ENCODE measurements at regions not wholly inside any gene's neighbourhood (a gene's known extent, or its start where the extent isn't known, plus 50 kb on each side); places are given as distances from the start of the nearest gene placed in this dataset.
A peak's percentile ranks its signal among the peaks of the same experiment; 100 is the strongest.

DNA sequence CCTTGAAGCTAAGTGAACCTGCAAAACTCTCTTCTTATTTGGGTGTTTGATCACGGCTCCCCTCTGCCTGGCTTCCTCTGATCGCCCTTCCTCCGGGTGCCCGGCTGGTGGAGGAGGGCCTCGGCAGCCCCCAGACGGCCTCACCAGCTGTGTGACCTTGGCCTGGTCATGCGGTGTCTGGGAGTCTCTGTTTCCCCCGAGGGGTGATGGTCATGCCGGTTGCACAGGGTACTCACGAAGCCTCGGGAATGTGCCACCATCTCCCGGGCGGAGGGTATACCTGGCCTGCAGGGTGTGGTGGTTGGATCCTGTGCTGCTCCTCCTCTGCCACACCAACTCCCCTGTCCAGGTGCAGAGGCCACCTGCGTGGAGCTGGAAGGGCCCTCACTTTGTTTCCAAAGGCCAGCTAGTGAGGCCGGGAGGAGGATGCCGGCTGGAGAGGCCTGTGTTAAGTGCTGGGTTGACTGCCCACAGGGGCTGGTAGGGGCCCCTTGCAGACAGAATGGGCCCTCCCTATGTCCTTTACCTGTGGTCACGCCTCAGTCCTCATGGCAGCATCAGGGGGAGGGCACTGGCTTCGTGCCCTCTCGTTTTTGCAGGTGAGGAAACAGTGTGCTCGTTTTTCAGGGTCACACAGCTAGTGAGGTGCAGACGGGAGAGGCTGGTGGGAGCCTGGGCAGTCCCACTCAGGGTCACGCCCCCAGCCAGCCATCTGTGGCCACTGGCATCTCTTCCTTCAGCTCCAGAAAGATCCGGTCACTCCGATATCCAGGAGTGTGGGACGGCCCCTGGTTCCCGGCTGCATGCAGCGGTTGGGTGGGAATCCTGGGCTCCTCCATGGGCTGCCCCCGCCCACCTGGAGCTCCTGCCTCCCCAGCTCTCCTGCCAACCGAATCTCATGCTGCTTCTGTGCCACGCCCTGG is 148.5 kb upstream of the GSE1 start:
- Histone ChIP-seq H3K4me3 (ENCODE audit: low read depth, low read length) (no peak overlapping the region), H3K27me3 (ENCODE audit: control insufficient read depth, insufficient read depth, low read length) (peaks cover 21% of the 10 kb centered on the region), H3K36me3 (ENCODE audit: control insufficient read depth, insufficient read depth, low read length) (no peaks in the 10 kb centered on the region)
- no peak for DNase-seq (ENCODE audit: low read depth)
- no peak for FAIRE-seq
- TF ChIP-seq, protein P1, sequence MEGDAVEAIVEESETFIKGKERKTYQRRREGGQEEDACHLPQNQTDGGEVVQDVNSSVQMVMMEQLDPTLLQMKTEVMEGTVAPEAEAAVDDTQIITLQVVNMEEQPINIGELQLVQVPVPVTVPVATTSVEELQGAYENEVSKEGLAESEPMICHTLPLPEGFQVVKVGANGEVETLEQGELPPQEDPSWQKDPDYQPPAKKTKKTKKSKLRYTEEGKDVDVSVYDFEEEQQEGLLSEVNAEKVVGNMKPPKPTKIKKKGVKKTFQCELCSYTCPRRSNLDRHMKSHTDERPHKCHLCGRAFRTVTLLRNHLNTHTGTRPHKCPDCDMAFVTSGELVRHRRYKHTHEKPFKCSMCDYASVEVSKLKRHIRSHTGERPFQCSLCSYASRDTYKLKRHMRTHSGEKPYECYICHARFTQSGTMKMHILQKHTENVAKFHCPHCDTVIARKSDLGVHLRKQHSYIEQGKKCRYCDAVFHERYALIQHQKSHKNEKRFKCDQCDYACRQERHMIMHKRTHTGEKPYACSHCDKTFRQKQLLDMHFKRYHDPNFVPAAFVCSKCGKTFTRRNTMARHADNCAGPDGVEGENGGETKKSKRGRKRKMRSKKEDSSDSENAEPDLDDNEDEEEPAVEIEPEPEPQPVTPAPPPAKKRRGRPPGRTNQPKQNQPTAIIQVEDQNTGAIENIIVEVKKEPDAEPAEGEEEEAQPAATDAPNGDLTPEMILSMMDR (IDR thresholded peaks at IDR 0.05; ENCODE audit: insufficient read depth, low read length, severe bottlenecking) = no peak

DNA sequence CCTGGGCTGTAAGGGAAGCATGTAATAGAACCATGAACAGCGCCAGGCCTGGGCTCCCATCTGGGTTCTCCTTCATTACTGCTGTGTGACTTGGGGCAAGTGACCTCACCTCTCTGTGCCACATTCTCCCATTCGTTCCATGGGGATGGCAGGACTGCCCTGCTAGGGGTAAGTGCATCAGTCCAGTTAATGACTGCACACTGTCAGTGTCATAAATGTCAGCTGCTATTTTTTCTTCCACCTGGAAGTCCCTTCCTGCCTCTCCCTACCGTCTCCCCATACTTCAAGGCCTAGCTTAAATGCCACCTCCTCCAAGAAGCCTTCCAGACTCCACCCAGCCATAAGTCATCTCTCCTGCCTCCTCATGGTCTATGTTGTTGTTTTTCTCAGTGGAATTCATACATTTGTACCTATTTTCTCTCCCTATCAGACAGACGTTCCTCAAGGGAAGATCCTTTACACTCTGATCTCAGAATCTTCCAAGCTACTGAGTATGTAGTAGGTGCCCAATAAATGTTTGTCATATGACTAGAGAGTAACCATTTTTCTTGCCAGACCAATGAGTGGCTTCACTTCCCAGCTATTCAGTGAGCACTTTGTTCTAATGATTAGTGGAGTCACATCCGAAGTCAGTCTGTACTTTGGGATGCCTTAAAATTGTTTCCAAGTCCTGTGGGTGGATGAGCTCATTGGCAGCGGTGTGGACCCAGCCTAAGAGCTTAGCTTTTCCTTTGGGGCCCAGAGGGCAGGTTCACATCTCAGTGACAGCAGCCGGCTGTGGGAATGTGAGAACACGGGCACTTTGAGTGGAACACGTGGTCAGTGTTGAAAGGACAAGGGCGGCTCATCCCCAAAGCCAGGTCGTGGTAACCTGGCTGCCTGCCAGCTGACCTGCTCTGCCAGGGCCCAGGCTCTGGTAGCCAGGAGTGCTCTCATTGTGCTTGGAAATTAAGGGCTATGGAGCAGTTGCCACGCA is 147.5 kb upstream of the GSE1 start:
- Histone ChIP-seq H3K4me3 (ENCODE audit: low read depth, low read length) (no peak overlapping the region), H3K36me3 (ENCODE audit: control insufficient read depth, insufficient read depth, low read length) (no peaks in the 10 kb centered on the region), H3K27me3 (ENCODE audit: control insufficient read depth, insufficient read depth, low read length) (peaks cover 21% of the 10 kb centered on the region)
- TF ChIP-seq, protein P1 (IDR thresholded peaks at IDR 0.05; ENCODE audit: insufficient read depth, low read length, severe bottlenecking) = no peak
- DNase-seq (ENCODE audit: low read depth) (peak; percentile 18), FAIRE-seq (peak; percentile 88)

DNA sequence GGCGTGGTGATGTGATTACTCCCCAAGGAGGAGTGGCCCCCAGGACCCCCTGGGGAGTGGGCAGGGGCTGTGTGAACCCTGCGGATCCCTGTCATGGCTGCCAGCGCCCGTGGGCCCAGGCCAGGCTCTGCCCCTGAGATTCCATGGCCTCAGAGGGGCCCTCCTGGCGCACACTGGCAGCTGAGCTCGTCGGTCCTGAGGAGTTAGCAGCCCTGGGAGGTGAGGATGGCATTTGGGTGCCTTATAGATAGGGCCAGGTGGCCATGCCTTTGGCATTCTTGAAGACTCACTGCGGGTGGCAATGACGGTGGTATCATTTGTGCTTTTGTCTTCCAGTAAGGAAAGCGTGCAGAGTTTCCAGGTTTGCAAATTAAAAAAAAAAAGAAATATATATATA is 146.8 kb upstream of the GSE1 start:
- no peak for FAIRE-seq
- TF ChIP-seq, protein P1 (IDR thresholded peaks at IDR 0.05; ENCODE audit: insufficient read depth, low read length, severe bottlenecking) = no peak
- H3K36me3 ChIP-seq (ENCODE audit: control insufficient read depth, insufficient read depth, low read length) = no peaks in the 10 kb centered on the region
- H3K27me3 ChIP-seq (ENCODE audit: control insufficient read depth, insufficient read depth, low read length) = peaks cover 21% of the 10 kb centered on the region
- H3K4me3 ChIP-seq (ENCODE audit: low read depth, low read length) = no peak overlapping the region
- DNase-seq (ENCODE audit: low read depth) = no peak

DNA sequence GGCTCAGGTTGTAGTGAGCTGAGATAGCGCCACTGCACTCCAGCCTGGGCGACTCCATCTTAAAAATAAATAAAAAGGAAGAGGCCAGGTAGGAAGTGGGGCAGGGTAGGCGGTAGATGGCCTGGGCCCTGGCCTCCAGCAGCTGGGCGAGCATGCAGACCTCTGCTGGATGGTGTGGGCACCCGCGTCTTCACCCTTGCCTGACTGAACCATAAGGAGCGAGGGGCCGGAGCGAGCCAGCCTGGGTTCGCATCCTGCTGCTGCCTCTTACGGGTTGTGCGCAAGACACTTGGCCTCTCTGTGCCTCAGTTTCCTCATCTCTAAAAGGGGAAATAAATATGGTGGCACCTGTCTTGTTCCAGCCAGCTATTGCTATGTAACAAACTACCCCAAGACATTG is 146.1 kb upstream of the GSE1 start:
- TF ChIP-seq, protein P1 (IDR thresholded peaks at IDR 0.05; ENCODE audit: insufficient read depth, low read length, severe bottlenecking) = no peak
- Histone ChIP-seq H3K4me3 (ENCODE audit: low read depth, low read length) (no peak overlapping the region), H3K27me3 (ENCODE audit: control insufficient read depth, insufficient read depth, low read length) (peaks cover 16% of the 10 kb centered on the region), H3K36me3 (ENCODE audit: control insufficient read depth, insufficient read depth, low read length) (no peaks in the 10 kb centered on the region)
- FAIRE-seq = no peak
- no peak for DNase-seq (ENCODE audit: low read depth)

DNA sequence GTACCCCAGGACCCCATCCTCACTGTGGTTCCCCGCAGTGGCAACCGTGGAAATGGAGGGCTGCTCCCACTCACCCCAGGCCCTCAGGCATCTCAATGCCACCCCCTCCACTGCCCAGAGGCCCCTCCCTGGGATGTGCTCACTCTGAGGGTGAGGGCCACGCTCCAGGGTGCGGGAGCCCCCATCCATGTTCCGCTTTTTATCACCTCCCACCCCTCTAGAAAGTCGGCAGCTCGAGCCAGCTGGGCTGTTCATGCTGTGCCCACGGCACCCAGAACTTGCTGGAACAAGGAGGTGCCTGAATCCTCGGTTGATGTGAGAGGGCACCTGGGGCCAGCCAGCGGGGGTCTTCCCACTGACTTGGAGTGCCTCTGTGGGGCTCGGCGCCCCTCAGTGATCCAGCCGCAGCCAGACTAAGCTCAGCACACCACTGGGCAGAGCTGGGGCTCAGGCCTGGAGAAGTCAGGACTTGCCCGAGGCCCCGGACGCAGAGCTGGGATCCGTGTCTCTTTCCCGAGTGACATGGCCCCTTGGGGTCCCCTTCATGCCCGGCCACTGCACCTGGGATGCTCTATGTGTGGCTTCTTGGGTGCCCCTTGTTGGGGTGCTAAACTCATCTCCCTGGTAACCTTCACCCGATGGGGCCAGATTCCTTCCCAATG is 143.1 kb upstream of the GSE1 start:
- no peaks in the 10 kb centered on the region for H3K36me3 ChIP-seq (ENCODE audit: control insufficient read depth, insufficient read depth, low read length)
- H3K4me3 ChIP-seq (ENCODE audit: low read depth, low read length) = no peak overlapping the region
- H3K27me3 ChIP-seq (ENCODE audit: control insufficient read depth, insufficient read depth, low read length) = peaks cover 4% of the 10 kb centered on the region
- FAIRE-seq = no peak
- TF ChIP-seq, protein P1 (IDR thresholded peaks at IDR 0.05; ENCODE audit: insufficient read depth, low read length, severe bottlenecking) = no peak
- no peak for DNase-seq (ENCODE audit: low read depth)

Data from bronchial epithelial cell (primary cell).